ENCODE measurements at regions not wholly inside any gene's neighbourhood (a gene's known extent, or its start where the extent isn't known, plus 50 kb on each side); places are given as distances from the start of the nearest gene placed in this dataset.

- Mint-ChIP-seq H3K27ac (peak overlapping the region; percentile 83), H3K36me3 (peaks cover 10% of the 10 kb centered on the region), H3K9me3 (peaks cover 11% of the 10 kb centered on the region), H3K4me3 (peak overlapping the region; percentile 40), H3K4me1 (peaks cover 48% of the 10 kb centered on the region), H3K27me3 (peaks cover 54% of the 10 kb centered on the region)
- no peak for DNase-seq
- CTCF ChIA-PET = interaction anchor here (1.1 kb wide), 1 partner anchor 19 kb away, joined by 3 read pairs; no protein-coding TSS in a partner anchor
Observed at GRCh38 chr1:11384170-11384554, 94.8 kb upstream of the DISP3 start.

GRCh38 chr1:11387829-11388228 lies 91.1 kb upstream of the DISP3 start:
- Mint-ChIP-seq H3K4me1 (peaks cover 59% of the 10 kb centered on the region), H3K9me3 (peaks cover 3% of the 10 kb centered on the region), H3K27ac (no peak overlapping the region), H3K4me3 (no peak overlapping the region), H3K36me3 (peaks cover 4% of the 10 kb centered on the region), H3K27me3 (peaks cover 66% of the 10 kb centered on the region)
- no peak for DNase-seq
- CTCF ChIA-PET = no interaction called here

- Mint-ChIP-seq H3K27me3 (peaks cover 70% of the 10 kb centered on the region), H3K36me3 (peaks cover 4% of the 10 kb centered on the region), H3K4me3 (no peak overlapping the region), H3K4me1 (peaks cover 51% of the 10 kb centered on the region), H3K9me3 (peaks cover 3% of the 10 kb centered on the region), H3K27ac (no peak overlapping the region)
- no peak for DNase-seq
- CTCF ChIA-PET = no interaction called here
Observed at GRCh38 chr1:11388617-11389016, 90.3 kb upstream of the DISP3 start.

- CTCF ChIA-PET = no interaction called here
- no peak overlapping the region for H3K4me3 Mint-ChIP-seq
- DNase-seq = no peak
- H3K4me1 Mint-ChIP-seq = peaks cover 40% of the 10 kb centered on the region
- no peaks in the 10 kb centered on the region for H3K36me3 Mint-ChIP-seq
- H3K9me3 Mint-ChIP-seq = no peaks in the 10 kb centered on the region
- H3K27ac Mint-ChIP-seq = no peak overlapping the region
- peaks cover 69% of the 10 kb centered on the region for H3K27me3 Mint-ChIP-seq
Observed at GRCh38 chr1:11391327-11391726, 87.6 kb upstream of the DISP3 start.

- Mint-ChIP-seq H3K27me3 (peaks cover 66% of the 10 kb centered on the region), H3K36me3 (no peaks in the 10 kb centered on the region), H3K4me1 (peaks cover 37% of the 10 kb centered on the region)
Observed at GRCh38 chr1:11391886-11392285, 87.1 kb upstream of the DISP3 start.

GRCh38 chr1:11394592-11395245 lies 84.2 kb upstream of the DISP3 start:
- Mint-ChIP-seq H3K27ac (no peak overlapping the region), H3K9me3 (no peaks in the 10 kb centered on the region), H3K4me1 (peaks cover 28% of the 10 kb centered on the region), H3K27me3 (peaks cover 38% of the 10 kb centered on the region), H3K4me3 (no peak overlapping the region), H3K36me3 (no peaks in the 10 kb centered on the region)
- DNase-seq = no peak
- CTCF ChIA-PET = no interaction called here

More at GRCh38 chr1:11391886-11392285, 87.1 kb upstream of the DISP3 start:
- no peak for DNase-seq
- Mint-ChIP-seq H3K27ac (no peak overlapping the region), H3K9me3 (no peaks in the 10 kb centered on the region), H3K4me3 (no peak overlapping the region)
- CTCF ChIA-PET = no interaction called here

GRCh38 chr1:11395616-11396015 lies 83.3 kb upstream of the DISP3 start:
- Mint-ChIP-seq H3K27me3 (peaks cover 31% of the 10 kb centered on the region), H3K4me1 (peaks cover 24% of the 10 kb centered on the region), H3K9me3 (no peaks in the 10 kb centered on the region), H3K4me3 (no peak overlapping the region), H3K27ac (no peak overlapping the region), H3K36me3 (no peaks in the 10 kb centered on the region)
- CTCF ChIA-PET = no interaction called here
- no peak for DNase-seq

GRCh38 chr1:11397151-11397901 lies 81.6 kb upstream of the DISP3 start:
- H3K4me1 Mint-ChIP-seq = peaks cover 10% of the 10 kb centered on the region
- H3K9me3 Mint-ChIP-seq = peaks cover 4% of the 10 kb centered on the region
- H3K4me3 Mint-ChIP-seq = no peak overlapping the region
- CTCF ChIA-PET = no interaction called here
- H3K27ac Mint-ChIP-seq = no peak overlapping the region
- H3K36me3 Mint-ChIP-seq = no peaks in the 10 kb centered on the region
- no peak for DNase-seq
- H3K27me3 Mint-ChIP-seq = peaks cover 24% of the 10 kb centered on the region

GRCh38 chr1:11399250-11399649 lies 79.7 kb upstream of the DISP3 start:
- peaks cover 6% of the 10 kb centered on the region for H3K36me3 Mint-ChIP-seq
- peaks cover 16% of the 10 kb centered on the region for H3K27me3 Mint-ChIP-seq
- peaks cover 15% of the 10 kb centered on the region for H3K4me1 Mint-ChIP-seq
- no peak overlapping the region for H3K4me3 Mint-ChIP-seq
- DNase-seq = no peak
- CTCF ChIA-PET = no interaction called here
- H3K27ac Mint-ChIP-seq = no peak overlapping the region
- peaks cover 12% of the 10 kb centered on the region for H3K9me3 Mint-ChIP-seq

- H3K9me3 Mint-ChIP-seq = peaks cover 17% of the 10 kb centered on the region
- CTCF ChIA-PET = no interaction called here
Observed at GRCh38 chr1:11400155-11400554, 78.8 kb upstream of the DISP3 start.

GRCh38 chr1:11400567-11400966 lies 78.4 kb upstream of the DISP3 start:
- no peak for DNase-seq
- CTCF ChIA-PET = no interaction called here
- peaks cover 18% of the 10 kb centered on the region for H3K9me3 Mint-ChIP-seq
- peaks cover 10% of the 10 kb centered on the region for H3K4me1 Mint-ChIP-seq
- H3K4me3 Mint-ChIP-seq = no peak overlapping the region
- peaks cover 8% of the 10 kb centered on the region for H3K27me3 Mint-ChIP-seq
- no peak overlapping the region for H3K27ac Mint-ChIP-seq
- peaks cover 8% of the 10 kb centered on the region for H3K36me3 Mint-ChIP-seq

More at GRCh38 chr1:11400155-11400554, 78.8 kb upstream of the DISP3 start:
- no peak for DNase-seq
- H3K4me1 Mint-ChIP-seq = peaks cover 12% of the 10 kb centered on the region
- peaks cover 12% of the 10 kb centered on the region for H3K27me3 Mint-ChIP-seq
- peaks cover 7% of the 10 kb centered on the region for H3K36me3 Mint-ChIP-seq
- no peak overlapping the region for H3K27ac Mint-ChIP-seq
- H3K4me3 Mint-ChIP-seq = no peak overlapping the region

- Mint-ChIP-seq H3K9me3 (peaks cover 56% of the 10 kb centered on the region), H3K27ac (peak overlapping the region; percentile 94), H3K27me3 (peaks cover 3% of the 10 kb centered on the region), H3K4me1 (peaks cover 61% of the 10 kb centered on the region), H3K36me3 (peaks cover 54% of the 10 kb centered on the region), H3K4me3 (peak overlapping the region; percentile 24)
- peak; percentile 28 for DNase-seq
- CTCF ChIA-PET = no interaction called here
Observed at GRCh38 chr1:11406845-11407244, 72.1 kb upstream of the DISP3 start.

GRCh38 chr1:11407301-11407994 lies 71.5 kb upstream of the DISP3 start:
- peak overlapping the region; percentile 24 for H3K4me3 Mint-ChIP-seq
- CTCF ChIA-PET = no interaction called here
- H3K27ac Mint-ChIP-seq = peak overlapping the region; percentile 94
- peak; percentile 80 for DNase-seq
- peaks cover 3% of the 10 kb centered on the region for H3K27me3 Mint-ChIP-seq
- peaks cover 54% of the 10 kb centered on the region for H3K36me3 Mint-ChIP-seq
- peaks cover 58% of the 10 kb centered on the region for H3K9me3 Mint-ChIP-seq
- H3K4me1 Mint-ChIP-seq = peaks cover 61% of the 10 kb centered on the region

GRCh38 chr1:11412141-11412540 lies 66.8 kb upstream of the DISP3 start:
- peaks cover 36% of the 10 kb centered on the region for H3K4me1 Mint-ChIP-seq
- H3K27me3 Mint-ChIP-seq = peaks cover 34% of the 10 kb centered on the region
- CTCF ChIA-PET = no interaction called here
- DNase-seq = no peak
- H3K9me3 Mint-ChIP-seq = peaks cover 34% of the 10 kb centered on the region
- no peak overlapping the region for H3K4me3 Mint-ChIP-seq
- no peak overlapping the region for H3K27ac Mint-ChIP-seq
- peaks cover 33% of the 10 kb centered on the region for H3K36me3 Mint-ChIP-seq
